ENCODE measurements at regions not wholly inside any gene's neighbourhood (a gene's known extent, or its start where the extent isn't known, plus 50 kb on each side); places are given as distances from the start of the nearest gene placed in this dataset.

GRCh38 chr2:174667250-174667860 lies 69.8 kb upstream of the WIPF1 start:
- no peak for DNase-seq

GRCh38 chr2:174666845-174667244 lies 69.2 kb upstream of the WIPF1 start:
- no peak for DNase-seq

- no peak for DNase-seq
Measured at GRCh38 chr2:174666312-174666711, 68.7 kb upstream of the WIPF1 start.

GRCh38 chr2:174664084-174664759 lies 66.6 kb upstream of the WIPF1 start:
- DNase-seq, result no peak

GRCh38 chr2:174663550-174663949 lies 65.9 kb upstream of the WIPF1 start:
- DNase-seq, result no peak

GRCh38 chr2:174662859-174663258 lies 65.3 kb upstream of the WIPF1 start:
- no peak for DNase-seq

GRCh38 chr2:174662459-174662858 lies 64.9 kb upstream of the WIPF1 start:
- DNase-seq, result no peak

GRCh38 chr2:174660984-174661675 lies 63.5 kb upstream of the WIPF1 start:
- no peak for DNase-seq

GRCh38 chr2:174659069-174659900 lies 61.7 kb upstream of the WIPF1 start:
- no peak for DNase-seq

GRCh38 chr2:174656676-174657176 lies 59.1 kb upstream of the WIPF1 start:
- no peak for DNase-seq

- no peak for DNase-seq
Measured at GRCh38 chr2:174656035-174656434, 58.4 kb upstream of the WIPF1 start.

GRCh38 chr2:174654419-174654941 lies 56.9 kb upstream of the WIPF1 start:
- no peak for DNase-seq

GRCh38 chr2:174648896-174649295 lies 51.3 kb upstream of the WIPF1 start:
- no peak for DNase-seq
